GM19239 (cell line): ENCODE measurements at regions not wholly inside any gene's neighbourhood (a gene's known extent, or its start where the extent isn't known, plus 50 kb on each side); places are given as distances from the start of the nearest gene placed in this dataset.

Experiments used
- DNase-seq: peaks from one replicate; pipeline ENCODE4 v3.0.0; 2011; ENCODE audit warnings: low spot score; ENCODE audit not compliant: insufficient read length
- FAIRE-seq: peaks from 2 replicates; lab custom pipeline; 2011; peaks lifted over from hg19 to GRCh38; lab: Jason Lieb, UNC

GRCh38 chr1:164953815-164954214, 394.8 kb downstream of the PBX1 start:
- FAIRE-seq (no peak), DNase-seq (no peak)

- DNase-seq (no peak), FAIRE-seq (no peak)
These were observed 394.1 kb downstream of the PBX1 start for GRCh38 chr1:164953098-164953497.

GRCh38 chr1:164951508-164951907, 392.5 kb downstream of the PBX1 start:
- DNase-seq: no peak
- FAIRE-seq: no peak

DNA sequence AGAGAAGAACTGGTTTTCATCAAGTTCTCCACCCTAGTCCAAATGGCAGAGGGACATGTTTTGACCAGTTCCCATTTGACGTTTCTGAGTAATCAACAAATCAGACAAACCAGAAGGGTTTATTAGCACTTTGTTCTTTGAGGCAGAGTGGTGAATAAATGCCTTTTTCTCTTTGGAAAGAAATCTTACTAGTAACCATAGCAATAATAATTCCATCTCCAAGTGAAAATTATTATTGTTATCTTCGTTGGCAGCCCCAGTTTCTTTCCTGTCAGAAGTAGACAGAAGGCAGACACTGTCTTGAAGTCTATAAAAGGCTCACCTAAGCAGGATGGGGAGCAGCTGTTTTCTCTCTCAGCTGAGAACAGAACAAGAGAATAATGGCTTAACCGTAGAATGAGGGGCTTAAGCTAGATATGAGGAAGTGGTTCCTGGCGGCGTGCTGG, 391.6 kb downstream of the PBX1 start:
- FAIRE-seq (no peak), DNase-seq (no peak)

DNA sequence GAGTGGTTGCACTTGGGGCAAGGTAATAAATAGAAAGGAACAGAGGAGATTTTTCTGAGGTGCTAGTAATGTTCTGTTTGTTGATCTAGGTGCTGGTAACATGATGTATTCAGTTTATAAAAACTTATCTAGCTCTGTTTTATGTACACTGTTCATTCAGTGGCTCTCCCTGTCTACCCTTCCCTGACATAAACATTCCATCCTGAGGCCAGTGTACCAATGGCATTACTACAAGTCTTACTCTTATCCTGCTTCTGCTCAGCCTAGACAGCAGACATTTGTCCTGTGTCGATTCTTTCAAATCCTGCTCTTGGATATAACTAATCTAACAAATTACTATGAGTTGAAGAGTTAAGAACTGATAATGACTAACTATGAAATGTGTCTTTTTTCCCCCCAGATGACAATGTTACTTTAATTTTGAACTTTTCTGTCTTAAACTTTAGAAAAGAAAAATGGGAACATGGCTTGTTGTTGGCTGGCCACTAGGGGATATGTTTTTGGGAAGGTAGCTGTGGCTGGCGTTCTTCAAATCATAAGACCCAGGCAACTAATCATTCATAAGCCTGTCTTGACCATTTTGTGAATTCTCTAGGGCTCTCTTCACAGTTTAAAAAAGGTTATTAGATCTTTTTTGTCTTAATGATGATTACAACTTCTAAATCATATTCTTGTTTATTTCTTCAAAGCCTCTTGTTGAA, 390.9 kb downstream of the PBX1 start:
- DNase-seq (no peak), FAIRE-seq (no peak)

DNA sequence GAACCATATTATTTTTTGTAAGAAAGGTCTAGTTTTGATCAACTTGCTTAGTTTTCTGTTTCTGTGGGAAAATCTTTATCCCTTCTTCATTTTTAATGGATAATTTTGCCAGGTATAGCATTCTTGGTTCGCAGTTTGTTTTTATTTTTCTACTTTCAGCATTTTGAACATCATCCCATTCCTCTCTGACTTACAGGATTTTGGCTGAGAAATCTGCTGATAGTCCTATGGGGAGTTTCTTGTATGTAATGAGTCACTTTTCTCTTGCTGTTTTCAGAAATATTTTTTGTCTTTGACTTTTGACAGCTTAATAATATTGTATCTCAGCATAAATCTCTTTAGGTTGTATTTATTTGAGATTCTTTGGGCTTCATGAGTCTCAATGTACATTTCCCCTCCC, 389.1 kb downstream of the PBX1 start:
- FAIRE-seq: no peak
- no peak for DNase-seq

DNA sequence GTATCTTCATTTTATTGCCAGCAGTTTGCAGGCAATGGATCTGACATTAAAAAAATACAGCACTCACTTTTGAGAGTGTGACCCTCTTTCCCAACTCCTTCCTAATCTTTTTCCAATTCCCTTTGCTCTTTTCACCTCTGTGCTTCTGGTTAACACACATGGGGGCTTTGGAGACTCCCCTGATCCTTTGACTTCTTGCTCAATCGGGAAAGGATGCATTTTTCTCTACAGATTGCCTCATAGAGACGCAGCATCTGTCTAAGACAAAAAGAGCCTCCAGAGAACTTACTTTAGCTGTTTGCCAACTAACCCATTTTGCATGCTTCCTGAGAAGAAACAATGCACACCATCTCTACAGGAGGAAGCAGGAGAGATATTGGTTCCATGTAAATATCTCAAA, 378.3 kb downstream of the PBX1 start:
- FAIRE-seq (no peak), DNase-seq (no peak)

- FAIRE-seq: no peak
These were observed 373.6 kb downstream of the PBX1 start for GRCh38 chr1:164932580-164932979.

DNA sequence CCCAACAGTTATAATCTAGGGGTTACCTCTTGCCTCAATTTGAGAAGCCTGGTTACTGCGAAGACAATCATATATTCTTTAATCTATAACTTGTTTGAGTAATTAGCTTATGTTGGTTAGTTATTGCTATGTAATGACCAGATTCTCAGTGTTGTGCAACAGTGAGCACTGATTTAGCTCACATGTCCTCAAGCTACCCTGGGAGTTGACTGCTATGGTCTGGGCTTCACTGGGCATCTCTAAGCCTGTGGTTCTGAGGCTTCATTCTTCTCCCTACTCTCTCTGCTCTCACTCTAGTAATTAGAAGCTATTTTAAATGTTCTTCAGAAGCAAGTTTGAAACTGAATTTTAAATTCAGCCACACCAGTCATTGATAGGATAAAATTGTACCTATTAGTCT, 371.8 kb downstream of the PBX1 start:
- FAIRE-seq (no peak), DNase-seq (no peak)

More at GRCh38 chr1:164932580-164932979, 373.6 kb downstream of the PBX1 start:
- no peak for DNase-seq

- FAIRE-seq: no peak
- DNase-seq: no peak
These were observed 371.3 kb downstream of the PBX1 start for GRCh38 chr1:164930241-164930640.

GRCh38 chr1:164928232-164928812, 369.3 kb downstream of the PBX1 start:
- no peak for DNase-seq
- no peak for FAIRE-seq

GRCh38 chr1:164926107-164926506, 367.1 kb downstream of the PBX1 start:
- no peak for DNase-seq
- no peak for FAIRE-seq

GRCh38 chr1:164922585-164922984, 363.6 kb downstream of the PBX1 start:
- no peak for FAIRE-seq

DNA sequence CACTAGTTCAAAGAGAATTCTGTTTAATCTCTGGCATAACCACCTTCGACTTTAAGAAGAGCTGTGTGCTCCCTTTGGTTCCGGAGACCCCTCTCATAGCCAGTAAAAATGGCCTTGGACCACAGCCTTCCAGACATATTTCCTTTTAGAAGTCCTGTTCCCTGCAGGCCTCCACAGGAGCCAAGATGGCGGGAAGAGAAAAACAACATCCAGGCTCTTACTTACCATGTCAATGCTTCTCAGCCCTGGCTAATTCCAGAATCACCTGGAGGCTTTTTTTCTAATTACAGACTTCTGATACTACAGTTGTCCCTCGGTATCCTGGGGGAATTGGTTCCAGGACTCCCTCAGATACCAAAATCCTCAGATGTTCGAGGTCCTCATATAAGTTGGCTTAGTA, 362.5 kb downstream of the PBX1 start:
- DNase-seq: no peak
- no peak for FAIRE-seq

More at GRCh38 chr1:164922585-164922984, 363.6 kb downstream of the PBX1 start:
- DNase-seq: no peak

GRCh38 chr1:164918140-164918539, 359.2 kb downstream of the PBX1 start:
- no peak for FAIRE-seq
- DNase-seq: no peak

- no peak for DNase-seq
These were observed 355.2 kb downstream of the PBX1 start for GRCh38 chr1:164914208-164914607.

GRCh38 chr1:164912290-164912689, 353.3 kb downstream of the PBX1 start:
- no peak for FAIRE-seq
- no peak for DNase-seq

More at GRCh38 chr1:164914208-164914607, 355.2 kb downstream of the PBX1 start:
- no peak for FAIRE-seq

DNA sequence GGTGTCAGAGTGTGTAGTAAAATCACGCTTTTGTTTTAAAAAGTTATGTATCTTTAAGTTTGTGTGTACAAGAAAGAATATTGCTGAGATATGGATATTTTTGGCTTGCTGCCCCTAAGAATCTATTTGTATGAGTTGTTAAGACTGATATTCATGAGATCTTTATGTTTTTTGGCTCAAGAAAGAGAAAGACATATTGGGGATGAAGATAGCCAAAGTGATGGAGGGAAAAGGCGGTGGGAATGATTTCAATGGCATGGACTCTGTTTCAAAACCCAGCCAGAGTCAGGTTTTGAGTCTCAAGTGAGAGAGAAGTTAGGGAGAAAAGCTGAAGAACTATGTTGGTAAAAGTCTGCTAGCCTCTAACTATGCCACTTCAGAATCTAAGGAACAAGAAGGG, 351.7 kb downstream of the PBX1 start:
- DNase-seq (no peak), FAIRE-seq (no peak)

DNA sequence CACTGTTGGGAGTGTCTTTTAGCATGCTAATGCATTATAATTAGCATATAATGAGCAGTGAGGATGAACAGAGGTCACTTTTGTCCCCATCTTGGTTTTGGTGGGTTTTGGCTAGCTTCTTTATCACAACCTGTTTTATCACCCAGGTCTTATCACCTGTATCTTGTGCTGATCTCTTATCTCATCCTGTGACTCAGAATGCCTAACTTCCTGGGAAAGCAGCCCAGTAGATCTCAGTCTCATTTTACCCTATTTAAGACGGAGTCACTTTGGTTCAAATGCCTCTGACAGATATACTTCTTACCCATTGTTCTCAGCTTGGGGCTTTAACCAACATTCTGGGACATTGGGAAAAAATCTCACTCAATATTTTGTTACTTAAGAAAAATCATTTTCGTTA, 348.7 kb downstream of the PBX1 start:
- no peak for DNase-seq
- FAIRE-seq: no peak

- DNase-seq (no peak), FAIRE-seq (no peak)
These were observed 346.9 kb downstream of the PBX1 start for GRCh38 chr1:164905869-164906268.

DNA sequence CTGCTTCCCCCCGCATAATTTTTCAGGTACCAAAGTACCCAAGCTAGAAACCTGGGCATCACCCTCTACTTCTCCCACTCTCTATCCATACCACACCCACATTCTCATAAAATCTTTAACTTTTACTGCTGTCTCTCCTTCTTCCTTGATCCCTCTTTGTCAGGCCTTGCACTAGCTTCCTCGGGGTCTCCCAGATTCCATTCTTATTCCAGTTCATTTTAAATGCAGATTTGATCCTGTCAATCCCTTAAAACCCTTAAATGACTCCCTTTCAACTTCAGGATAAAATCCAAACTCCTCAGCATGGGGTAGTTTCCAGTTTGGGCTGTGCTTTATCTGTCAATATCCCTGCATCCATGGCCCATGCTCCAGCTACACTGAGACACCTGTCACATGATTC, 343.5 kb downstream of the PBX1 start:
- FAIRE-seq (no peak), DNase-seq (no peak)
